Adrenal gland (tissue), 9 donors: ENCODE measurements at regions not wholly inside any gene's neighbourhood (a gene's known extent, or its start where the extent isn't known, plus 50 kb on each side); places are given as distances from the start of the nearest gene placed in this dataset.
A peak's percentile ranks its signal among the peaks of the same experiment; 100 is the strongest.

Experiments used
- DNase-seq, 7 donors: peaks; one replicate each; pipeline ENCODE4 v3.0.0-alpha.2; 2019 to 2020
- H3K27ac ChIP-seq, 5 donors: fragments of 200-600 bp; sonication (generic) in 4 of 5; 1 replicate in 3 of 5; 2 replicates in 2 of 5; pipeline versions ENCODE4 v1.5.1 to v1.8.0; 2016 to 2020; ENCODE audit warnings: mild to moderate bottlenecking in 1 of 5
- H3K27me3 ChIP-seq: fragments of 200-600 bp; 2 replicates; pipeline ENCODE4 v1.8.0; 2021
- H3K36me3 ChIP-seq, 2 donors: fragments of 200-600 bp; replicated peaks in 1 of 2; 1 replicate in 1 of 2; 2 replicates in 1 of 2; pipeline versions ENCODE4 v1.5.1 to v1.8.0; 2018 to 2022
- H3K4me1 ChIP-seq, 2 donors: fragments of 200-600 bp; replicated peaks in 1 of 2; 1 replicate in 1 of 2; 2 replicates in 1 of 2; pipeline versions ENCODE4 v1.5.1 to v1.8.0; 2018 to 2021
- H3K4me3 ChIP-seq, 4 donors: fragments of 200-600 bp; sonication (generic) in 3 of 4; one replicate each; pipeline ENCODE4 v1.5.1; 2016 to 2018
- H3K9me3 ChIP-seq, 3 donors: fragments of 200-600 bp; sonication (generic) in 1 of 3; replicated peaks in 1 of 3; 1 replicate in 2 of 3; 2 replicates in 1 of 3; pipeline versions ENCODE4 v1.5.1 to v1.8.0; 2016 to 2021
- CTCF ChIP-seq, 6 experiments: fragments of 450-650 bp in 4 of 6; fragments of 200-600 bp in 2 of 6; sonication (generic) in 1 of 6; IDR thresholded peaks; 1 replicate in 5 of 6; 2 replicates in 1 of 6; pipeline versions ENCODE4 v1.5.1 to v1.8.0; 2016 to 2021; ENCODE audit warnings: antibody characterized with exemption in 6 of 6, mild to moderate bottlenecking in 2 of 6, moderate library complexity in 1 of 6
- POLR2A ChIP-seq, 2 donors: fragments of 450-650 bp; IDR thresholded peaks; one replicate each; pipeline ENCODE4 v1.6.1; 2017; ENCODE audit warnings: antibody characterized with exemption in 2 of 2, mild to moderate bottlenecking in 2 of 2, moderate library complexity in 1 of 2
- WGBS, 4 donors: extraction: QIAGEN DNeasy Blood & Tissue Kit in 2 of 4; methylation state at CpG; one replicate each; pipeline versions ENCODE4 v1.1.5 to v1.1.7; 2013 to 2017; 5-methylcytosine and 5-hydroxymethylcytosine counted together
- intact Hi-C, 2 donors: fragments of 100-400 bp; cut with DNase I; formaldehyde crosslinking; loops; one replicate each; pipeline versions ENCODE4 v1.14.1 to v1.15.0; 2022 to 2023
- donor health status: healthy with polysubstance abuse.
- donor health status: Bipolar disorder and iron deficiency.
- donor health status: DM: yes; HTN: yes; CAD: no.
- donor health status: DM: no; HTN: no; CAD: no.
- donor health status: DM: no; HTN: no; CAD: no.

- DNase-seq = no peak
These were observed 91.5 kb downstream of the PJA1 start for GRCh38 chrX:69073721-69074120.

GRCh38 chrX:69073241-69073640 is 92.0 kb downstream of the PJA1 start:
- intact Hi-C loops = no loop called here
- 67 to 94% (median 72%) methylated on average over 4 of the region's 4 CpGs; no CpG with 5 or more reads in 1 of the 4 donors for WGBS, 4 donors

More at GRCh38 chrX:69073721-69074120, 91.5 kb downstream of the PJA1 start:
- WGBS, 4 donors = 46 to 80% (median 70%) methylated on average over 1 to 3 of the region's 3 CpGs
- H3K4me3 ChIP-seq = no peak overlapping the region
- no peaks in the 10 kb centered on the region for H3K9me3 ChIP-seq
- H3K27ac ChIP-seq = no peak overlapping the region
- no peaks in the 10 kb centered on the region for H3K4me1 ChIP-seq
- intact Hi-C loops = no loop called here
- TF ChIP-seq CTCF (IDR thresholded peaks at IDR 0.05) (no peak), POLR2A (IDR thresholded peaks at IDR 0.05) (no peak)
- no peaks in the 10 kb centered on the region for H3K36me3 ChIP-seq
- peaks cover 23% of the 10 kb centered on the region for H3K27me3 ChIP-seq

GRCh38 chrX:69072486-69073006 is 92.7 kb downstream of the PJA1 start:
- no peaks in the 10 kb centered on the region for H3K36me3 ChIP-seq
- no peaks in the 10 kb centered on the region for H3K9me3 ChIP-seq
- DNase-seq = peak in 1 of 7 donors; percentile 4
- no peak overlapping the region for H3K4me3 ChIP-seq
- intact Hi-C loops = no loop called here
- H3K27me3 ChIP-seq = peaks cover 26% of the 10 kb centered on the region
- WGBS, 4 donors = 65 to 81% (median 70%) methylated on average over 6 of the region's 6 CpGs
- no peak overlapping the region for H3K27ac ChIP-seq
- TF ChIP-seq CTCF (IDR thresholded peaks at IDR 0.05) (no peak), POLR2A (IDR thresholded peaks at IDR 0.05) (no peak)
- H3K4me1 ChIP-seq = no peaks in the 10 kb centered on the region

More at GRCh38 chrX:69073241-69073640, 92.0 kb downstream of the PJA1 start:
- Histone ChIP-seq H3K4me3 (no peak overlapping the region), H3K27me3 (peaks cover 27% of the 10 kb centered on the region), H3K9me3 (no peaks in the 10 kb centered on the region), H3K27ac (no peak overlapping the region), H3K4me1 (no peaks in the 10 kb centered on the region), H3K36me3 (no peaks in the 10 kb centered on the region)
- TF ChIP-seq POLR2A (IDR thresholded peaks at IDR 0.05) (no peak), CTCF (IDR thresholded peaks at IDR 0.05) (no peak)
- no peak for DNase-seq

GRCh38 chrX:69070949-69071650 is 94.2 kb downstream of the PJA1 start:
- Histone ChIP-seq H3K27ac (no peak overlapping the region), H3K4me3 (no peak overlapping the region), H3K36me3 (no peaks in the 10 kb centered on the region), H3K9me3 (no peaks in the 10 kb centered on the region), H3K4me1 (no peaks in the 10 kb centered on the region), H3K27me3 (peaks cover 18% of the 10 kb centered on the region)
- intact Hi-C loops = no loop called here
- DNase-seq = peak in 6 of 7 donors; percentile 23 to 67 (median 32)
- WGBS, 4 donors = 60 to 74% (median 66%) methylated on average over 1 to 12 of the region's 12 CpGs
- TF ChIP-seq CTCF (IDR thresholded peaks at IDR 0.05) = no peak
- no peak for TF ChIP-seq POLR2A (IDR thresholded peaks at IDR 0.05)
